Naive thymus-derived CD8-positive, alpha-beta T cell (primary cell): ENCODE measurements at regions not wholly inside any gene's neighbourhood (a gene's known extent, or its start where the extent isn't known, plus 50 kb on each side); places are given as distances from the start of the nearest gene placed in this dataset.
"Not testable (repeated sequence)": the region's sequence is repeated elsewhere in the genome, so short reads cannot be mapped to it uniquely, and the experiment has no call there.

Experiments
- ATAC-seq, 2 donors: fragments of 150-1000 bp; cut with Tn5 transposase in 1 of 2; sonication (Bioruptor Pico), chemical (Tn5 transposase) in 1 of 2; 1 replicate in 1 of 2; 2 replicates in 1 of 2; pipeline ENCODE4 v1.10.0; 2021; ENCODE audit warnings: mild to moderate bottlenecking in 2 of 2, moderate library complexity in 2 of 2
- POLR2A ChIA-PET: fragments of 350-600 bp; sonication (Branson Sonifier 250); formaldehyde crosslinking; loops from one replicate; lab custom pipeline; 2021; ENCODE audit warnings: antibody characterized with exemption; lab: Charles Lee
- DNase-seq, 10 donors: peaks; one replicate each; pipeline versions ENCODE4 v3.0.0 to v3.0.0-alpha.2; 2020 to 2022
- H3K27ac Mint-ChIP-seq, 10 donors: one replicate each; pipeline ENCODE4 v1.8.0; 2020 to 2022; ENCODE audit warnings: mild to moderate bottlenecking in 10 of 10, mixed read lengths in 10 of 10, moderate library complexity in 4 of 10, inconsistent platforms in 1 of 10
- H3K27me3 Mint-ChIP-seq, 5 donors: one replicate each; pipeline ENCODE4 v1.8.0; 2021 to 2022; ENCODE audit warnings: mixed read lengths in 5 of 5
- H3K36me3 Mint-ChIP-seq, 3 donors: one replicate each; pipeline ENCODE4 v1.8.0; 2020 to 2022; ENCODE audit warnings: mixed read lengths in 3 of 3, mild to moderate bottlenecking in 2 of 3, inconsistent platforms in 1 of 3
- H3K4me1 Mint-ChIP-seq, 4 donors: one replicate each; pipeline ENCODE4 v1.8.0; 2021 to 2022; ENCODE audit warnings: mixed read lengths in 4 of 4
- H3K4me3 Mint-ChIP-seq, 10 donors: one replicate each; pipeline ENCODE4 v1.8.0; 2020 to 2022; ENCODE audit warnings: mild to moderate bottlenecking in 10 of 10, mixed read lengths in 10 of 10, moderate library complexity in 6 of 10, inconsistent platforms in 1 of 10
- H3K9me3 Mint-ChIP-seq, 9 donors: one replicate each; pipeline ENCODE4 v1.8.0; 2020 to 2022; ENCODE audit warnings: mixed read lengths in 9 of 9, mild to moderate bottlenecking in 3 of 9, inconsistent platforms in 1 of 9, moderate library complexity in 1 of 9

GRCh38 chr12:127149226-127149964, 1117.6 kb upstream of the TMEM132C start:
- POLR2A ChIA-PET: no interaction called here
- Mint-ChIP-seq H3K36me3 (peaks cover 0 to 10% (median 0%) of the 10 kb centered on the region in 3 donors), H3K27ac (no peak overlapping the region), H3K9me3 (peaks cover 0 to 12% (median 0%) of the 10 kb centered on the region in 9 donors), H3K4me3 (no peak overlapping the region), H3K27me3 (peaks cover 0 to 15% (median 0%) of the 10 kb centered on the region in 5 donors), H3K4me1 (peaks cover 3 to 19% (median 5%) of the 10 kb centered on the region in 4 donors)
- DNase-seq: no peak
- no peak for ATAC-seq

- ATAC-seq: no peak
- Mint-ChIP-seq H3K4me1 (peaks cover 3 to 13% (median 5%) of the 10 kb centered on the region in 4 donors), H3K27me3 (peaks cover 0 to 12% (median 0%) of the 10 kb centered on the region in 5 donors), H3K4me3 (no peak overlapping the region), H3K27ac (no peak overlapping the region), H3K9me3 (peaks cover 0 to 12% (median 0%) of the 10 kb centered on the region in 9 donors), H3K36me3 (peaks cover 0 to 10% (median 0%) of the 10 kb centered on the region in 3 donors)
- no peak for DNase-seq
- POLR2A ChIA-PET: no interaction called here
These were observed 1116.9 kb upstream of the TMEM132C start for GRCh38 chr12:127150028-127150427.

GRCh38 chr12:127150479-127150878, 1116.5 kb upstream of the TMEM132C start:
- Mint-ChIP-seq H3K36me3 (peaks cover 0 to 10% (median 0%) of the 10 kb centered on the region in 3 donors), H3K9me3 (peaks cover 0 to 12% (median 0%) of the 10 kb centered on the region in 9 donors), H3K27ac (no peak overlapping the region), H3K4me3 (no peak overlapping the region), H3K4me1 (peaks cover 3 to 11% (median 5%) of the 10 kb centered on the region in 4 donors), H3K27me3 (peaks cover 0 to 12% (median 0%) of the 10 kb centered on the region in 5 donors)
- POLR2A ChIA-PET: no interaction called here
- ATAC-seq (no peak), DNase-seq (no peak)

GRCh38 chr12:127150956-127151355, 1116.0 kb upstream of the TMEM132C start:
- POLR2A ChIA-PET: no interaction called here
- H3K36me3 Mint-ChIP-seq: peaks cover 0 to 10% (median 0%) of the 10 kb centered on the region in 3 donors

GRCh38 chr12:127153996-127154395, 1113.0 kb upstream of the TMEM132C start:
- Mint-ChIP-seq H3K36me3 (peaks cover 0 to 3% (median 0%) of the 10 kb centered on the region in 3 donors), H3K27ac (no peak overlapping the region), H3K4me3 (no peak overlapping the region), H3K4me1 (no peaks in the 10 kb centered on the region), H3K9me3 (peaks cover 0 to 7% (median 0%) of the 10 kb centered on the region in 9 donors), H3K27me3 (peaks cover 0 to 7% (median 0%) of the 10 kb centered on the region in 5 donors)
- POLR2A ChIA-PET: no interaction called here
- no peak for DNase-seq
- no peak for ATAC-seq

More at GRCh38 chr12:127150956-127151355, 1116.0 kb upstream of the TMEM132C start:
- Mint-ChIP-seq H3K27ac (no peak overlapping the region), H3K9me3 (peaks cover 0 to 12% (median 0%) of the 10 kb centered on the region in 9 donors), H3K27me3 (peaks cover 0 to 10% (median 0%) of the 10 kb centered on the region in 5 donors), H3K4me1 (peaks cover 0 to 6% (median 3%) of the 10 kb centered on the region in 4 donors), H3K4me3 (no peak overlapping the region)
- no peak for ATAC-seq
- no peak for DNase-seq

GRCh38 chr12:127154830-127155229, 1112.1 kb upstream of the TMEM132C start:
- POLR2A ChIA-PET, H3K4me1 Mint-ChIP-seq, H3K36me3 Mint-ChIP-seq, DNase-seq, ATAC-seq, H3K4me3 Mint-ChIP-seq, H3K9me3 Mint-ChIP-seq, H3K27me3 Mint-ChIP-seq, H3K27ac Mint-ChIP-seq: not testable (repeated sequence)

GRCh38 chr12:127155935-127156619, 1110.9 kb upstream of the TMEM132C start:
- H3K36me3 Mint-ChIP-seq, H3K4me3 Mint-ChIP-seq, POLR2A ChIA-PET, H3K27me3 Mint-ChIP-seq, H3K9me3 Mint-ChIP-seq, ATAC-seq, H3K4me1 Mint-ChIP-seq, H3K27ac Mint-ChIP-seq, DNase-seq: not testable (repeated sequence)

- H3K27ac Mint-ChIP-seq: not testable (repeated sequence)
- POLR2A ChIA-PET: interaction anchor here (0.6 kb wide), 2 partner anchors 11 to 15 kb away, joined by 3 read pairs; no protein-coding TSS in a partner anchor
These were observed 1109.2 kb upstream of the TMEM132C start for GRCh38 chr12:127157501-127158366.

GRCh38 chr12:127158385-127159061, 1108.4 kb upstream of the TMEM132C start:
- POLR2A ChIA-PET: interaction anchor here (0.6 kb wide), 1 partner anchor 14 kb away, joined by 3 read pairs; no protein-coding TSS in a partner anchor
- Mint-ChIP-seq H3K4me1 (peaks cover 9 to 14% (median 13%) of the 10 kb centered on the region in 4 donors), H3K27ac (no peak overlapping the region), H3K36me3 (peaks cover 0 to 1% (median 0%) of the 10 kb centered on the region in 3 donors), H3K4me3 (no peak overlapping the region), H3K27me3 (peaks cover 0 to 3% (median 0%) of the 10 kb centered on the region in 5 donors), H3K9me3 (peaks cover 0 to 2% (median 0%) of the 10 kb centered on the region in 9 donors)
- ATAC-seq: no peak
- no peak for DNase-seq

More at GRCh38 chr12:127157501-127158366, 1109.2 kb upstream of the TMEM132C start:
- not testable (repeated sequence) for H3K4me1 Mint-ChIP-seq, H3K36me3 Mint-ChIP-seq, ATAC-seq, H3K27me3 Mint-ChIP-seq, H3K9me3 Mint-ChIP-seq, DNase-seq, H3K4me3 Mint-ChIP-seq

GRCh38 chr12:127161466-127161865, 1105.5 kb upstream of the TMEM132C start:
- DNase-seq (no peak), ATAC-seq (no peak)
- Mint-ChIP-seq H3K27me3 (peaks cover 0 to 7% (median 0%) of the 10 kb centered on the region in 5 donors), H3K27ac (no peak overlapping the region), H3K4me1 (peaks cover 14 to 29% (median 23%) of the 10 kb centered on the region in 4 donors), H3K4me3 (no peak overlapping the region), H3K9me3 (peaks cover 0 to 2% (median 0%) of the 10 kb centered on the region in 9 donors), H3K36me3 (peaks cover 0 to 1% (median 0%) of the 10 kb centered on the region in 3 donors)
- POLR2A ChIA-PET: no interaction called here

- peaks cover 0 to 1% (median 0%) of the 10 kb centered on the region in 3 donors for H3K36me3 Mint-ChIP-seq
- ATAC-seq (no peak), DNase-seq (no peak)
- peaks cover 15 to 29% (median 25%) of the 10 kb centered on the region in 4 donors for H3K4me1 Mint-ChIP-seq
- no peak overlapping the region for H3K4me3 Mint-ChIP-seq
- peaks cover 0 to 2% (median 0%) of the 10 kb centered on the region in 9 donors for H3K9me3 Mint-ChIP-seq
- no peak overlapping the region for H3K27ac Mint-ChIP-seq
- H3K27me3 Mint-ChIP-seq: peaks cover 0 to 9% (median 0%) of the 10 kb centered on the region in 5 donors
- POLR2A ChIA-PET: no interaction called here
These were observed 1104.7 kb upstream of the TMEM132C start for GRCh38 chr12:127162307-127162706.
